ENCODE measurements at regions not wholly inside any gene's neighbourhood (a gene's known extent, or its start where the extent isn't known, plus 50 kb on each side); places are given as distances from the start of the nearest gene placed in this dataset.

DNA sequence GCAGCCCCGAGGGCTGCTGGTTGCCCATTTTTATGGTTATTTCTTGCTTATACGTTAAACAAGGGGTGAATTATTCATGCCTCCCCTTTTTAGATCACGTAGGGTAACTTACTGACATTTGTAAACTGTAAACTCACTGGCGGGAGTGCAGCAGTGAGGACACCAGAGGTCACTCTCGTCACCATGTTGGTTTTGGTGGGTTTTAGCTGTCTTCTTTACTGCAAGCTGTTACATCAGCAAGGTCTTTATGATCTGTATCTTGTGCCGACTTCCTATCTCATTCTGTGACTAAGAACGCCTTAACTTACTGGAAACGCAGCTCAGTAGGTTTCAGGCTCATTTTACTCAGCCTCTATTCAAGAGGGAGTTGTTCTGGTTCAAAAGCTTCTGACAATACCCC, 155.0 kb upstream of the PRDM9 start:
- TF ChIP-seq, protein P1, sequence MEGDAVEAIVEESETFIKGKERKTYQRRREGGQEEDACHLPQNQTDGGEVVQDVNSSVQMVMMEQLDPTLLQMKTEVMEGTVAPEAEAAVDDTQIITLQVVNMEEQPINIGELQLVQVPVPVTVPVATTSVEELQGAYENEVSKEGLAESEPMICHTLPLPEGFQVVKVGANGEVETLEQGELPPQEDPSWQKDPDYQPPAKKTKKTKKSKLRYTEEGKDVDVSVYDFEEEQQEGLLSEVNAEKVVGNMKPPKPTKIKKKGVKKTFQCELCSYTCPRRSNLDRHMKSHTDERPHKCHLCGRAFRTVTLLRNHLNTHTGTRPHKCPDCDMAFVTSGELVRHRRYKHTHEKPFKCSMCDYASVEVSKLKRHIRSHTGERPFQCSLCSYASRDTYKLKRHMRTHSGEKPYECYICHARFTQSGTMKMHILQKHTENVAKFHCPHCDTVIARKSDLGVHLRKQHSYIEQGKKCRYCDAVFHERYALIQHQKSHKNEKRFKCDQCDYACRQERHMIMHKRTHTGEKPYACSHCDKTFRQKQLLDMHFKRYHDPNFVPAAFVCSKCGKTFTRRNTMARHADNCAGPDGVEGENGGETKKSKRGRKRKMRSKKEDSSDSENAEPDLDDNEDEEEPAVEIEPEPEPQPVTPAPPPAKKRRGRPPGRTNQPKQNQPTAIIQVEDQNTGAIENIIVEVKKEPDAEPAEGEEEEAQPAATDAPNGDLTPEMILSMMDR (conservative IDR thresholded peaks at IDR 0.05; ENCODE audit: low read depth, low read length): peak; percentile 72
- TF ChIP-seq EZH2phosphoT487 (IDR thresholded peaks at IDR 0.05; ENCODE audit: borderline replicate concordance, low read length): no peak
- TF ChIP-seq EZH2 (IDR thresholded peaks at IDR 0.05; ENCODE audit: low read length, unreplicated experiment): no peak

Measured in PC-3 (cell line).